Nucleus accumbens (tissue), 56 donors: ENCODE measurements at regions not wholly inside any gene's neighbourhood (a gene's known extent, or its start where the extent isn't known, plus 50 kb on each side); places are given as distances from the start of the nearest gene placed in this dataset.
A peak's percentile ranks its signal among the peaks of the same experiment; 100 is the strongest.
"Not testable (repeated sequence)": the region's sequence is repeated elsewhere in the genome, so short reads cannot be mapped to it uniquely, and the experiment has no call there.

Experiments used
- DNase-seq, 56 donors: peaks; one replicate each; lab custom pipeline; 2025; lab: John Stamatoyannopoulos, UW

DNA sequence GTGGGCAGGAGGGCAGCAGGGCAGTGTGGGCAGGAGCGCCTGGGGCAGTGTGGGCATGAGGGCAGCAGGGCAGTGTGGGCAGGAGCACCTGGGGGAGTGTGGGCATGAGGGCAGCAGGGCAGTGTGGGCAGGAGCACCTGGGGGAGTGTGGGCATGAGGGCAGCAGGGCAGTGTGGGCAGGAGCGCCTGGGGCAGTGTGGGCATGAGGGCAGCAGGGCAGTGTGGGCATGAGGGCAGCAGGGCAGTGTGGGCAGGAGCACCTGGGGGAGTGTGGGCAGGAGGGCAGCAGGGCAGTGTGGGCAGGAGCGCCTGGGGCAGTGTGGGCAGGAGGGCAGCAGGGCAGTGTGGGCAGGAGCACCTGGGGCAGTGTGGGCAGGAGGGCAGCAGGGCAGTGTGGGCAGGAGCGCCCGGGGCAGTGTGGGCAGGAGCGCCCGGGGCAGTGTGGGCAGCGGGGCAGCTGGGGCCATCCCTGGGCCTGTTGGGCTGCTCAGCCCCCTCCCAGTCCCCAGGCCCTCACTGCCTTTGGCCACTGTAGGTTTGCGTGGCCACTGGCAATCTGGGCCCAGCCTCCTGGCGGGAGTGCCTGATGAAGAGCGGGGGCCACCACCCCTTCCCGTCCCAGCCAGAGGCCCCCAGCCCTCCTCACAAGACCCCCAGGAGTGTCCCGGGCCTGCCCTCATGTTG is 52.7 kb upstream of the NOTCH1 start:
- DNase-seq = not testable (repeated sequence)

DNA sequence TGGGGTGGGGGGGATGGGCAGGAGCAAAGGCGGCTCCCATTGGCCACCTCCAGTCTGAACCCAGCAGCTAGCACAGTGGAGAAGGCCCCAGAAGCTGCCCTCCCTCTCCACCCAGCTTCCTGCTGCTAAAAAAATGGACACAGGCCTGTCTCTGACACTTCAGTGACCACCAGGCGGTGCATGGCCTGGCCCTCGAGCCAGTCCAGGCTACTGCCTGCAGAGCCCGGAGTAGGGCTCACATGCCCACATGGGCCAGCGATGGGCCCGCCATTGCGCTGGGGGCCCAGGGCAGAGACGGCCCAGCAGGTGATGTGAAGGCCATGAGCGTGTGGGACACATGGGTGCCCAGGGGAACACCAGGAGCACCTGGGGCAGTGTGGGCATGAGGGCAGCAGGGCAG is 52.1 kb upstream of the NOTCH1 start:
- DNase-seq = peak in 7 of 56 donors; percentile 9 to 39 (median 27)

DNA sequence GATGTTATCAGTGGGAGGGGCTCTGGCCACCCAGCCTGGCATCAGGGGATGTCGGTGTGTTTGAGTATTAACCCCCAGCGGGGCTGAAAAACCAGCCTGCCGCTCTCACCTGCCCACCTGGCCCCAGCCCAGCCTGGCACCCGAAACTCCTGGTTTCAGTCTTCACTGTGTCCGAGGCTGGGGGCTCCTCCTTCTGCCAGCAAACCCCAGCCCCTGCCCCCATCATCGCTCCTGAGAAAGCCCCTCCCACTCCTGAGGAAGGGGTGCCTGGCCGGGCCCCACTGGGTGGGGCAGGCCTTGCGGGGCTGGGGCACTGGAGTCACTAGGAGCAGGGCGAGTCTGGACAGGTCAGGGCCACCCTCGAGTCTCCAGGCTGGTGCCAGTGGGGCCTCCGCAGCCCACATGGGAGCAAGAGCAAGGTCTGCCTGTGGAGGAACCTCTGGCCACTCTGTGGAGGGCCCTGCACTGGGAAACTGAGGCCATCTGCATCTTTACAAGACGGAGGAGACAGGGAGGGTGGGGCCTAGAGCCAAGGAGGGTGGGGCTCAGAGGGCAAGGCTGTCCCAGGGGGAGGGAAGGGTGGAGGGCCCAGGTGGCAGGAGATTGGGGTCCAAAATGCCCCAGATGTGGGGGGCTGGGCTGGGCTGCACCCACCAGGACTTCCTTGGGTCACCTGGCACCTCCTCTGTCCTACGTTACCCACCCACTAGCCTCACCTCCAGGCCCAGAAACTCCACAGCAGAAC is 51.5 kb upstream of the NOTCH1 start:
- DNase-seq = no peak

DNA sequence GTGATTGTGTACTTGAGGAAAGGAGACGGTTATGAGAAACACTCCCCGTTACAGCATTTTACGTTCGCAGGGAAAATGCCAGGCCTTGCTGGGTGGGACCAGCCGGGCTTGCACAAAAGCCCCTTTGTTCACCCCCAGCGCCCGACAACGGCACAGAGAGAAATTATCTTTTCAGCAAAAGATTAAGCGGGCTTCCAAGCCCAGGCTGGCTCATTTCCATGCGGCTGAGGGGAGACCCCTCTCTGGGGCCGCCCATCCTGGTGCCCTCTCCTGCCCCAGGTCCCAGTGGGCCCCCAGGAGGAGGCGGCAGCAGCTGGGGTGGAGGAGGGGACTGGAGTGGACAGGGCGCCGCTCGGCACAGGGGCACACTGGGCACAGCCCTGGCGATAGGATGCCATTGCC is 50.8 kb upstream of the NOTCH1 start:
- DNase-seq = peak in 51 of 56 donors; percentile 17 to 84 (median 59)

DNA sequence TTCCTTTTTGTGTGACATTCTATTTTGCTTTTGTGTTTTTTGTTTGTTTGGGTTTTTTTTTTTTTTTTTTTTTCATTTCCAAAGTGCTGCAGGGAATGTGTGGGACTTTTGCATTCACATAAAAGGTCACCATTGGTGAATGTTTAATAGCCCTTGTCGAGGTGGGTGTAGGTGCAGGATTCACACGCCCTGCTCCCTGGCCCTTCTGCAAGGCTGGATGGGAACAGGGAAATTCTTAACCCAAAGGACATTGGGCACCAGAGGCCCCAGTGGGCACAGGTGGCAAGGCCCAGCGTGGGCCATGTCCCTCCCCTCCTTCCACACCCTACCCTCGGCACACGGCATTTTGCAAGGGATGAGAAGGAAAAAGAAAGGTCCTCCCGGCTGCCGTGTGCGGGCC is 50.4 kb upstream of the NOTCH1 start:
- no peak for DNase-seq

DNA sequence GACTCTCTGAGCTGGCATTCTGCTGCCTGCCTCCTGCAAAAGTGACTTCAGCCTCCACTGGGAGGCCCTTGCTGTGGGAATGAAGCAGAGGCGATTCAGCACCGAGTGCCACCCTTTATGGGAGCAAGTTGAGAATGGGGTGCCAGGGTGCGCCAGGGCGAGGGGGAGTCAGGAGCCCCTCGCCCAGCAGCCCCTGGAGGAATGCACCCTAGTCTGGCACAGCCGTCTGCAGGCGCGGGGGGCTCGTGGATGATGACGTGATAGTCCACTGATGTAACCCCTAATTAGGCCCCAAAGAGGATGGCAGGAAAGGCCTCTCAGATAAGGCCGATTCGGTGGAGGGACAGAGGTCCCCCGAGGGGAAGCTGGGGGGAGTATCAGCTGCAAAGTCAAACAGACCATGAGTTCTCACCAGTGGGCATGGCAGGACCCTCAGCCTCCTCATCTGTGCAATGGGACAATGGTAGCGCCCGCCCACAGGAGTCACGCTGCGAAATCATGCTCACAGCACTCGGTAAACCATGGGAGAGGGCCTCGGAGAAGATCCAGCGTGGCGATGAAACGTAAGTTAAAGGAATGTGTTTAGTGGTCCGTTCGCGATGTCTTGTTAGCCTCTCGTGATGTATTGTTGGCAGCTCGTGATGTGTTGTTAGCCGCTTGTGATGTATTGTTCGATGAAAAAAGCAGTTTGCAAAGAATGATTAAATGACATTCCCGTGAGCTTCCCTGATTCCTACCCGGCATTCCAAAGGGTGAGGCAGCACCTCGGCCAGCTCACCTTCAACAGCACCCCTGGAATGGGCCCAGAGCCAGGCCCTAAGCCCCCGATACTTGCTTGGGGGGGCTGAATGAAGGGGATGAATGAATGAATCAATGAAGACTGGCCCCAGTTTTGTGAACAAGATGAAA is 49.7 kb upstream of the NOTCH1 start:
- DNase-seq = no peak
